GM23338 (cell line): ENCODE measurements at regions not wholly inside any gene's neighbourhood (a gene's known extent, or its start where the extent isn't known, plus 50 kb on each side); places are given as distances from the start of the nearest gene placed in this dataset.

ENCODE experiments used
- CREB1 ChIP-seq: fragments of 250-450 bp; sonication (Bioruptor Pico); IDR thresholded peaks from 2 replicates; pipeline ENCODE4 v1.5.0; 2020; ENCODE audit warnings: low read depth, mild to moderate bottlenecking, moderate library complexity
- CTCF ChIP-seq, 2 experiments: fragments of 200-600 bp in 1 of 2; sonication (generic) in 1 of 2; conservative IDR thresholded peaks; 2 replicates each; pipeline versions ENCODE4 v1.5.1 to v1.6.1; 2016 to 2017; ENCODE audit warnings: antibody characterized with exemption in 2 of 2, low read depth in 2 of 2, mild to moderate bottlenecking in 2 of 2, moderate library complexity in 1 of 2
- EZH2 ChIP-seq: fragments of 200-600 bp; sonication (generic); IDR thresholded peaks from one replicate; pipeline ENCODE4 v1.8.0; 2017; ENCODE audit warnings: antibody characterized with exemption, mild to moderate bottlenecking, low read depth; ENCODE audit not compliant: unreplicated experiment
- JUNB ChIP-seq: IDR thresholded peaks from one replicate; pipeline ENCODE4 v1.6.1; 2016; ENCODE audit warnings: antibody characterized with exemption; ENCODE audit not compliant: unreplicated experiment
- NANOG ChIP-seq: IDR thresholded peaks from 2 replicates; pipeline ENCODE4 v1.6.1; 2016; ENCODE audit warnings: antibody characterized with exemption, borderline replicate concordance
- POLR2AphosphoS5 ChIP-seq: IDR thresholded peaks from 2 replicates; pipeline ENCODE4 v1.6.1; 2016; ENCODE audit warnings: antibody characterized with exemption, low read depth
- STAT1 ChIP-seq: IDR thresholded peaks from one replicate; pipeline ENCODE4 v1.6.1; 2016; ENCODE audit warnings: antibody characterized with exemption; ENCODE audit not compliant: unreplicated experiment
- ZNF114 ChIP-seq: fragments of 250-450 bp; sonication (Bioruptor Pico); IDR thresholded peaks from 2 replicates; pipeline ENCODE4 v1.5.0; 2020; ENCODE audit warnings: mild to moderate bottlenecking, moderate library complexity
- ZNF331 ChIP-seq: fragments of 250-450 bp; sonication (Bioruptor Pico); IDR thresholded peaks from 2 replicates; pipeline ENCODE4 v1.5.0; 2020; ENCODE audit warnings: low read depth, mild to moderate bottlenecking, moderate library complexity
- TF ChIP-seq, protein P1 (sequence below): fragments of 250-450 bp; sonication (Bioruptor Pico); IDR thresholded peaks from 2 replicates; pipeline ENCODE4 v1.5.0; 2020; ENCODE audit warnings: mild to moderate bottlenecking, moderate library complexity

DNA sequence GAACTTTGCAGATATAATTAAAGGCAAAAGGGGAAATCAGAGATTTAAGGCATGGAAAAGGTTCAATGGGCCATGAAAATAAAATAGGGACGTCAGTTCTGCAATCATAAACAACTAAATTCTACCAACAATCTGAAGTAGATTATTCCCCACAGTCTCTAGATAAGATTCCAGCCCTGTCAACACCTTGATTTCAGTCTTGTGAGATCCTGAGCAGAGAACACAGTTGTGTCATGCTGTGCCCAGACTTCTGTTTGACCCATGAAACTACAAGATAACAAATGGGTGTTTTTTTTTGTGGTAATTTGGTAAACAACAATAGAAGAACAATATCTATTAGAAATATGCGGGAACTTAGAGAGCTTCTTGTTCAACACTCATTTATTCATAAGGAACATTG lies 66.2 kb upstream of the RIT2 start (continued):
- TF ChIP-seq, protein P1, sequence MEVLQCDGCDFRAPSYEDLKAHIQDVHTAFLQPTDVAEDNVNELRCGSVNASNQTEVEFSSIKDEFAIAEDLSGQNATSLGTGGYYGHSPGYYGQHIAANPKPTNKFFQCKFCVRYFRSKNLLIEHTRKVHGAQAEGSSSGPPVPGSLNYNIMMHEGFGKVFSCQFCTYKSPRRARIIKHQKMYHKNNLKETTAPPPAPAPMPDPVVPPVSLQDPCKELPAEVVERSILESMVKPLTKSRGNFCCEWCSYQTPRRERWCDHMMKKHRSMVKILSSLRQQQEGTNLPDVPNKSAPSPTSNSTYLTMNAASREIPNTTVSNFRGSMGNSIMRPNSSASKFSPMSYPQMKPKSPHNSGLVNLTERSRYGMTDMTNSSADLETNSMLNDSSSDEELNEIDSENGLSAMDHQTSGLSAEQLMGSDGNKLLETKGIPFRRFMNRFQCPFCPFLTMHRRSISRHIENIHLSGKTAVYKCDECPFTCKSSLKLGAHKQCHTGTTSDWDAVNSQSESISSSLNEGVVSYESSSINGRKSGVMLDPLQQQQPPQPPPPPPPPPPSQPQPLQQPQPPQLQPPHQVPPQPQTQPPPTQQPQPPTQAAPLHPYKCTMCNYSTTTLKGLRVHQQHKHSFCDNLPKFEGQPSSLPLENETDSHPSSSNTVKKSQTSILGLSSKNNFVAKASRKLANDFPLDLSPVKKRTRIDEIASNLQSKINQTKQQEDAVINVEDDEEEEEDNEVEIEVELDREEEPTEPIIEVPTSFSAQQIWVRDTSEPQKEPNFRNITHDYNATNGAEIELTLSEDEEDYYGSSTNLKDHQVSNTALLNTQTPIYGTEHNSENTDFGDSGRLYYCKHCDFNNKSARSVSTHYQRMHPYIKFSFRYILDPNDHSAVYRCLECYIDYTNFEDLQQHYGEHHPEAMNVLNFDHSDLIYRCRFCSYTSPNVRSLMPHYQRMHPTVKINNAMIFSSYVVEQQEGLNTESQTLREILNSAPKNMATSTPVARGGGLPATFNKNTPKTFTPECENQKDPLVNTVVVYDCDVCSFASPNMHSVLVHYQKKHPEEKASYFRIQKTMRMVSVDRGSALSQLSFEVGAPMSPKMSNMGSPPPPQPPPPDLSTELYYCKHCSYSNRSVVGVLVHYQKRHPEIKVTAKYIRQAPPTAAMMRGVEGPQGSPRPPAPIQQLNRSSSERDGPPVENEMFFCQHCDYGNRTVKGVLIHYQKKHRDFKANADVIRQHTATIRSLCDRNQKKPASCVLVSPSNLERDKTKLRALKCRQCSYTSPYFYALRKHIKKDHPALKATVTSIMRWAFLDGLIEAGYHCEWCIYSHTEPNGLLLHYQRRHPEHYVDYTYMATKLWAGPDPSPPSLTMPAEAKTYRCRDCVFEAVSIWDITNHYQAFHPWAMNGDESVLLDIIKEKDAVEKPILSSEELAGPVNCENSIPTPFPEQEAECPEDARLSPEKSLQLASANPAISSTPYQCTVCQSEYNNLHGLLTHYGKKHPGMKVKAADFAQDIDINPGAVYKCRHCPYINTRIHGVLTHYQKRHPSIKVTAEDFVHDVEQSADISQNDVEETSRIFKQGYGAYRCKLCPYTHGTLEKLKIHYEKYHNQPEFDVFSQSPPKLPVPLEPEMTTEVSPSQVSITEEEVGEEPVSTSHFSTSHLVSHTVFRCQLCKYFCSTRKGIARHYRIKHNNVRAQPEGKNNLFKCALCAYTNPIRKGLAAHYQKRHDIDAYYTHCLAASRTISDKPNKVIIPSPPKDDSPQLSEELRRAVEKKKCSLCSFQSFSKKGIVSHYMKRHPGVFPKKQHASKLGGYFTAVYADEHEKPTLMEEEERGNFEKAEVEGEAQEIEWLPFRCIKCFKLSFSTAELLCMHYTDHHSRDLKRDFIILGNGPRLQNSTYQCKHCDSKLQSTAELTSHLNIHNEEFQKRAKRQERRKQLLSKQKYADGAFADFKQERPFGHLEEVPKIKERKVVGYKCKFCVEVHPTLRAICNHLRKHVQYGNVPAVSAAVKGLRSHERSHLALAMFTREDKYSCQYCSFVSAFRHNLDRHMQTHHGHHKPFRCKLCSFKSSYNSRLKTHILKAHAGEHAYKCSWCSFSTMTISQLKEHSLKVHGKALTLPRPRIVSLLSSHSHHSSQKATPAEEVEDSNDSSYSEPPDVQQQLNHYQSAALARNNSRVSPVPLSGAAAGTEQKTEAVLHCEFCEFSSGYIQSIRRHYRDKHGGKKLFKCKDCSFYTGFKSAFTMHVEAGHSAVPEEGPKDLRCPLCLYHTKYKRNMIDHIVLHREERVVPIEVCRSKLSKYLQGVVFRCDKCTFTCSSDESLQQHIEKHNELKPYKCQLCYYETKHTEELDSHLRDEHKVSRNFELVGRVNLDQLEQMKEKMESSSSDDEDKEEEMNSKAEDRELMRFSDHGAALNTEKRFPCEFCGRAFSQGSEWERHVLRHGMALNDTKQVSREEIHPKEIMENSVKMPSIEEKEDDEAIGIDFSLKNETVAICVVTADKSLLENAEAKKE (CRISPR knock-in tag), result no peak
- TF ChIP-seq CTCF (conservative IDR thresholded peaks at IDR 0.05; ENCODE audit: low read depth in 2 of 2), result no peak
- TF ChIP-seq STAT1, result no peak
- no peak for TF ChIP-seq ZNF331 (CRISPR knock-in tag)
- TF ChIP-seq POLR2AphosphoS5, result no peak
- TF ChIP-seq JUNB, result no peak
- TF ChIP-seq CREB1 (CRISPR knock-in tag), result no peak
- no peak for TF ChIP-seq NANOG
- no peak for TF ChIP-seq ZNF114 (CRISPR knock-in tag)
- no peak for TF ChIP-seq EZH2
